ENCODE measurements at regions not wholly inside any gene's neighbourhood (a gene's known extent, or its start where the extent isn't known, plus 50 kb on each side); places are given as distances from the start of the nearest gene placed in this dataset.

DNA sequence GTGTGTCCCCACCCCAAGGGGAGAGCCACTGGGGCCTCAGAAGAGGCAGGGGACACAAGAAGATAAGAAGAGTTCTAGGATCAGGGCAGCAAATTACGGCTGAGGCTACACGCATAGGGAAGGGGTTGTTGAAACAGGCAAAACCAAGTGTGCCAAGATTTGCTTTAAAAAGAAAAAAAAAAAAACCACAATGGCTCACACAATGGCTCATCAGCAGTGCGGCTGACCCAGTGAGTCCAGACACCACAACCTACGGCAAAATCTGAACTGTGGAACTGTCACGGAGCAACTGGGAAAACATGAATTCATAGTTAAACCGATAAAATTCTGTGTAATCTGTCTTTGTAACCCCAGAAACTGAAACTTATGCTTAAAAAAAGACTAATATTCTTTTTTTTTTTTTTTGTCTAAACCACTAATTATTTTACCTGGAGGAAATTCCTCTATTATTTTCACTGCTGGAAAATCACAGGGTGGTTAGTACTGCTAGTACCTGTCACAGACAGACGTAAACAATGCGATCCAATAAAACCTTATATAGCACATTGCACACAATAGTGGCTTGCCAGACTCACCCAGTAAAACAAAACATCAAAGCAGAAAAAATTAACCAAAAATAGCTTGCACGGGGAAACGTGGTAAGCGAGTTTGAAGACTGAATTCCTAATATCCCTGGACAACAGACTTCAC lies 325.4 kb upstream of the TSHZ3 start:
- no peak for TF ChIP-seq EZH2phosphoT487 (IDR thresholded peaks at IDR 0.05; ENCODE audit: borderline replicate concordance, low read length)
- TF ChIP-seq, protein P1, sequence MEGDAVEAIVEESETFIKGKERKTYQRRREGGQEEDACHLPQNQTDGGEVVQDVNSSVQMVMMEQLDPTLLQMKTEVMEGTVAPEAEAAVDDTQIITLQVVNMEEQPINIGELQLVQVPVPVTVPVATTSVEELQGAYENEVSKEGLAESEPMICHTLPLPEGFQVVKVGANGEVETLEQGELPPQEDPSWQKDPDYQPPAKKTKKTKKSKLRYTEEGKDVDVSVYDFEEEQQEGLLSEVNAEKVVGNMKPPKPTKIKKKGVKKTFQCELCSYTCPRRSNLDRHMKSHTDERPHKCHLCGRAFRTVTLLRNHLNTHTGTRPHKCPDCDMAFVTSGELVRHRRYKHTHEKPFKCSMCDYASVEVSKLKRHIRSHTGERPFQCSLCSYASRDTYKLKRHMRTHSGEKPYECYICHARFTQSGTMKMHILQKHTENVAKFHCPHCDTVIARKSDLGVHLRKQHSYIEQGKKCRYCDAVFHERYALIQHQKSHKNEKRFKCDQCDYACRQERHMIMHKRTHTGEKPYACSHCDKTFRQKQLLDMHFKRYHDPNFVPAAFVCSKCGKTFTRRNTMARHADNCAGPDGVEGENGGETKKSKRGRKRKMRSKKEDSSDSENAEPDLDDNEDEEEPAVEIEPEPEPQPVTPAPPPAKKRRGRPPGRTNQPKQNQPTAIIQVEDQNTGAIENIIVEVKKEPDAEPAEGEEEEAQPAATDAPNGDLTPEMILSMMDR (IDR thresholded peaks at IDR 0.05; ENCODE audit: low read depth, low read length, poor library complexity, severe bottlenecking), result no peak
- Histone ChIP-seq H3K27me3 (ENCODE audit: control insufficient read depth, low read length) (no peaks in the 10 kb centered on the region), H3K9me3 (ENCODE audit: control insufficient read depth, insufficient read depth, low read length) (no peaks in the 10 kb centered on the region; the same call in 1 of the 2 replicates), H3K4me3 (ENCODE audit: low read length) (no peak overlapping the region), H3K4me2 (ENCODE audit: low read length) (no peak overlapping the region), H3K36me3 (ENCODE audit: control insufficient read depth, low read length) (no peaks in the 10 kb centered on the region), H3K27ac (ENCODE audit: low read depth, low read length) (no peak overlapping the region), H3K79me2 (ENCODE audit: control insufficient read depth, low read length) (no peaks in the 10 kb centered on the region), H3K9me2 (replicated peaks; ENCODE audit: control insufficient read depth, low read length) (no peaks in the 10 kb centered on the region), H3K4me1 (ENCODE audit: control insufficient read depth, low read length) (no peaks in the 10 kb centered on the region), H3F3A (ENCODE audit: control insufficient read depth, insufficient read depth) (no peaks in the 10 kb centered on the region), H4K20me1 (ENCODE audit: control insufficient read depth, insufficient read depth, low read depth, low read length) (no peaks in the 10 kb centered on the region)

DNA sequence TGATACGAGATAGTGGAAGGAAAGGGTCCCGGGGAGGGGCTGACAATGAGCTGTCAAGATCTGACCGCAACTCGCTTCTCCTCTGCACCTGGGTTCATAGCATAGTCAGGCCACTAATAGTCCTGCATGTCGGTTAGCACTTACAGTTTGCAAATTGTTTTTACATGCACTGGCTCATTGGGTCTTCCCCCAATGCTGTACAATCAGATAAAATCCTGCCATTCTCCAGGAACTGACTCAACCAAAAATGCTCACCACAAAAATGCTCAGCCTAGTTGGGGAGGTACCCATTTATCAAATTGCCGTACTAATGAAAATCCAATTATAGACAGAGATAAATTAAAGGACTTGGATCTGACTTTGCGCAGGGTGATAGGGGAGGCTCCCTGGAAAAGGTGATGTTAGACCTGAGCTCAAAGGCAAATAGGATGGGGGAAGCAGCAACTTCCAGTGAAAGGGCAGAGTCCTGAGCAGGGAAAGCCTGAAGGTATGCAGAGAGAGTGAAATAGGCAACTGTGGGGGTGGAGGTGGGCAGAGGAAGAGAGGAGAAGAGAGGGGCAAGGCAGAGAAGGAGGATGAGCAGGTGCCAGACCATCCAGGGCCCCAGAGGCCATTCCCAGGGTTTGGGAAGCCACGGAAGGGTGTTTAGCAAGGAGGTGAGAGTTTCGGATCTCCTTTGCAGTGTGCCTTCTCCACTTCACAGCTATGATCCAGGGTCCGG lies 326.1 kb upstream of the TSHZ3 start:
- no peak overlapping the region for H3K4me3 ChIP-seq (ENCODE audit: low read length)
- no peaks in the 10 kb centered on the region for H4K20me1 ChIP-seq (ENCODE audit: control insufficient read depth, insufficient read depth, low read depth, low read length)
- no peaks in the 10 kb centered on the region for H3F3A ChIP-seq (ENCODE audit: control insufficient read depth, insufficient read depth)
- no peaks in the 10 kb centered on the region for H3K36me3 ChIP-seq (ENCODE audit: control insufficient read depth, low read length)
- no peak overlapping the region for H3K4me2 ChIP-seq (ENCODE audit: low read length)
- H3K27me3 ChIP-seq (ENCODE audit: control insufficient read depth, low read length), result no peaks in the 10 kb centered on the region
- H3K9me3 ChIP-seq (ENCODE audit: control insufficient read depth, insufficient read depth, low read length), result no peaks in the 10 kb centered on the region; the same call in 1 of the 2 replicates
- no peak overlapping the region for H3K27ac ChIP-seq (ENCODE audit: low read depth, low read length)
- H3K9me2 ChIP-seq (replicated peaks; ENCODE audit: control insufficient read depth, low read length), result no peaks in the 10 kb centered on the region
- no peaks in the 10 kb centered on the region for H3K4me1 ChIP-seq (ENCODE audit: control insufficient read depth, low read length)
- TF ChIP-seq, protein P1 (IDR thresholded peaks at IDR 0.05; ENCODE audit: low read depth, low read length, poor library complexity, severe bottlenecking), result no peak
- no peak for TF ChIP-seq EZH2phosphoT487 (IDR thresholded peaks at IDR 0.05; ENCODE audit: borderline replicate concordance, low read length)
- no peaks in the 10 kb centered on the region for H3K79me2 ChIP-seq (ENCODE audit: control insufficient read depth, low read length)

DNA sequence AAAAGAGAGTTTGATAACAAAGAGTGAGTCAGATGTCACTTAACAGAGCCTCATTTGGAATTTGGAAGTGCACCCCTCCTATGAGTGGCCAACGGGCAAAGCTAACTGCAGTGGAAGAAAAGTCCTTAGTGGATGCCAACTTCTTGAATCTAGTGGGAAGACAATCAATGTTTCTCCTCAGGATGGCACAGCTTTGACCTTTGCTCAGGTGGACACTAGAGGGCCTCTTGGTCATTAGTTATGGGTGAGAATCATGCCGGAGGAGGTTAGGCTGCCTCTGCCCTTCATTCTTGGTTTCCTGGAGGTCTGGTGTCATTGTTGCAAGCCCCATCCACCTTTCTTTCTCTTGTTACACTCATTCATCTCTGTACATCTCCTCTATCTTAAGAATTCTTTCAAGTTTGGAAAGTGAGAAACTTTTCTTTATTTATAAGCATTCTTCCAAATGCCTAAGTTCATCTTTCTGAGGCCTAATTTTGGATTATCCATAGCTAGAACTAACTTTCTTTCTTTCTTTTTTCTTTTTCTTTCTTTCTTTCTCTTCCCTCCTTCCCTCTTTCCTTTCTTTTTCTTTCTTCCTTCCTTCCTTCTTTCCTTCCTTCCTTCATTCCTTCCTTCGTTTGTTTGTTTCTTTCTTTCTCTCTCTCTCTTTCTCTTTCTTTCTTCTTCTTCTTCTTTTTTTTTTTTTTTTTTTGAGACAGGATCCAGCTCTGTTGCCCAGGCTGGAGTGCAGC lies 327.2 kb upstream of the TSHZ3 start:
- no peak overlapping the region for H3K4me2 ChIP-seq (ENCODE audit: low read length)
- H3K9me2 ChIP-seq (replicated peaks; ENCODE audit: control insufficient read depth, low read length), result no peaks in the 10 kb centered on the region
- H3K79me2 ChIP-seq (ENCODE audit: control insufficient read depth, low read length), result no peaks in the 10 kb centered on the region
- H3K36me3 ChIP-seq (ENCODE audit: control insufficient read depth, low read length), result no peaks in the 10 kb centered on the region
- no peak overlapping the region for H3K27ac ChIP-seq (ENCODE audit: low read depth, low read length)
- no peaks in the 10 kb centered on the region for H3K27me3 ChIP-seq (ENCODE audit: control insufficient read depth, low read length)
- H3F3A ChIP-seq (ENCODE audit: control insufficient read depth, insufficient read depth), result no peaks in the 10 kb centered on the region
- H3K4me1 ChIP-seq (ENCODE audit: control insufficient read depth, low read length), result no peaks in the 10 kb centered on the region
- H3K9me3 ChIP-seq (ENCODE audit: control insufficient read depth, insufficient read depth, low read length), result no peaks in the 10 kb centered on the region; the same call in 1 of the 2 replicates
- H3K4me3 ChIP-seq (ENCODE audit: low read length), result no peak overlapping the region
- TF ChIP-seq, protein P1 (IDR thresholded peaks at IDR 0.05; ENCODE audit: low read depth, low read length, poor library complexity, severe bottlenecking), result no peak
- no peak for TF ChIP-seq EZH2phosphoT487 (IDR thresholded peaks at IDR 0.05; ENCODE audit: borderline replicate concordance, low read length)
- H4K20me1 ChIP-seq (ENCODE audit: control insufficient read depth, insufficient read depth, low read depth, low read length), result no peaks in the 10 kb centered on the region
